NCI-H345 treated with DMSO at 0.1 percent for 48 hours (cell line): ENCODE measurements at regions not wholly inside any gene's neighbourhood (a gene's known extent, or its start where the extent isn't known, plus 50 kb on each side); places are given as distances from the start of the nearest gene placed in this dataset.
"Not testable (repeated sequence)": the region's sequence is repeated elsewhere in the genome, so short reads cannot be mapped to it uniquely, and the experiment has no call there.

Experiments used
- DNase-seq: peaks from one replicate; lab custom pipeline; 2025; ENCODE audit not compliant: unreplicated experiment; lab: John Stamatoyannopoulos, UW

DNA sequence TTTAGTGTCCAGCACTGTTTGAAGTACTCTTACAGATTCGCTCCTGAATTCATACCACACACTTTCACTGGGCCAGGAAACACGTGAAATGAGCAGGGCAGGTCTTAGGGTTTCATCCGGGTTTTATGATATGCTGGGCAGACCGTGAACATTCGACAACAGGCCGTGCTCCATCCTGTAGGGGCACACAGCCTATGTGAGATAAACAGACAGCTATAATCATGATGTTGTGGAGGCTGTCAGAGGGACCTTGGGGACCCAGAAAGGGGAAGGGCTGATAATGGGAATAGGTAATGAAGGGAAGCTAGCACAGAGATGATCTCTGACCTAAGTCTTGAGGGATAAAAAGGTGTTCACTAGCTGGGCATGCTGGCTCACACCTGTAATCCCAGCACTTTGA is 110.4 kb downstream of the RIN2 start:
- DNase-seq, result no peak

- no peak for DNase-seq
These were observed 113.9 kb downstream of the RIN2 start for GRCh38 chr20:19872001-19872400.

GRCh38 chr20:19874040-19874727 is 116.1 kb downstream of the RIN2 start:
- DNase-seq, result no peak

GRCh38 chr20:19875376-19876221 is 117.5 kb downstream of the RIN2 start:
- DNase-seq, result no peak

- DNase-seq, result no peak
These were observed 118.9 kb downstream of the RIN2 start for GRCh38 chr20:19876828-19877460.

- DNase-seq, result not testable (repeated sequence)
These were observed 121.8 kb downstream of the RIN2 start for GRCh38 chr20:19879874-19880255.

DNA sequence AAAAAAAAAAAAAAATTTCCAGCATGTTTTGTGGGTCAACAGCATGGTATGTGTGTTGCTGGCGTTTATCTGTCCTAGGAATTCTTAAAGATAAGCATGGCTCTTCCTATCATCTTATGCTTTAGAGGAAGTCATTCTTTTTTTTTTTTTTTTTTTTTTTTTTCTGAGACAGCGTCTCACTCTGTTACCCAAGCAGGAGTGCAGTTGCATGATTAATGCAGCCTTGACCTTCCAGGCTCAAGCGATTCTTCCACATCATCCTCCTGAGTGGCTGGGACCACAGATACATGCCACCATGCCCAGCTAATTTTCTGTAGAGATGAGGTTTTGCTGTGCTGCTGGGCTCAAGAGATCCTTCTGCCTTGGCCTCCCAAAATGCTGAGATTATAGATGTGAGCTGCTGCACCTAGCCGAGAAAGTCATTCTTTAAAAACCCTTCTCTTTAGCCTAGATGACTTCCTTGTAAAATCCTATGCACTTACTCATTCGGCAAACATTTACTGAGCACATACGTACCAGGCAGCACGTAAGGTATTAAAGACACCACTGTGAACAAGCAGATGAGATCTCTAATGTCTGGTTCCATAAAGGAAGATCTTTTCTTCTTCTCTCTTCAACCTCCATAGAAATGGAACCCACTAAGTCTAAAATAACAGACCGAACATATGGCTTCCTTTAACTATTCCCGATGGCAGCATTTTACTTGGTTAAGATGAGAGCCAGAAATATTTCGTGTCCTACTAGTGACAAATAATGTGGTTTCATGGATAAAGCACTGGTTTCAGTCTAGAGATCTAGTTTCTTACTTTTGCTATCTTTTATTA is 122.4 kb downstream of the RIN2 start:
- DNase-seq, result no peak

GRCh38 chr20:19881080-19881840 is 123.2 kb downstream of the RIN2 start:
- no peak for DNase-seq

GRCh38 chr20:19881990-19882389 is 123.9 kb downstream of the RIN2 start:
- DNase-seq, result no peak

- no peak for DNase-seq
These were observed 124.4 kb downstream of the RIN2 start for GRCh38 chr20:19882446-19882845.

DNA sequence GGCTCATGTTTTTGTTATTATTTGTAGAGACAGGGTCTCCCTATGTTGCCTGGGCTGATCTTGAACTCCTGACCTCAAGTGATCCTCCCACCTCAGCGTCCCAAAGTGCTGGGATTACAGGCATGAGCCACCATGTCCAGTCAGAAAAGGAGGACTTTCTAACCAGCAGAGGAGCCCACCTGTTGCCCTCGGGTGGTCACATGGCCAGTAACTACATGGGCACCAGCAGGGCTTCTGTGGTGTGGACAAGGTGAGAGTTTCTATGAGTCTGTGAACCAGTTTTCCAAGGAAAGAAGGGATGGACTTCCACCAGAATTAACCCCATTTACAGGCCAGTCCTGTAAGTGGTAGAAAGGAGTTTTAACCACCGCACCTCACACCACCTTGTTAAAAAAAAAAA is 125.4 kb downstream of the RIN2 start:
- DNase-seq, result no peak

DNA sequence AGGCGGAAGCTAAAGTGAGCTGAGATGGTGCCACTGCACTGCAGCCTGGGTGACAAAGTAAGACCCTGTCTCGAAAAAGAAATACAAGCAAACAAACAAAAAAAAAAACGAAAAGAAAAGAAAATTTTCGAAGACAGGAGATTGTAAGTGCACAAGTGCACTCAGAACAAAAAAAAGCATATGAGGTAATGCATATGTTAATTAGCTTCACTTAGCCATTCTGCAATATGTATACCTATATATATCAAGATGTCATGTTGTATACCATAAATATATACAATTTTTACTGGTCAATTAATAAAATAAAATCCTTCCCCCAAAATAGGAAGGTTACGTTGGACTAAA is 127.5 kb downstream of the RIN2 start:
- no peak for DNase-seq

- DNase-seq, result no peak
These were observed 128.0 kb downstream of the RIN2 start for GRCh38 chr20:19885939-19886660.

DNA sequence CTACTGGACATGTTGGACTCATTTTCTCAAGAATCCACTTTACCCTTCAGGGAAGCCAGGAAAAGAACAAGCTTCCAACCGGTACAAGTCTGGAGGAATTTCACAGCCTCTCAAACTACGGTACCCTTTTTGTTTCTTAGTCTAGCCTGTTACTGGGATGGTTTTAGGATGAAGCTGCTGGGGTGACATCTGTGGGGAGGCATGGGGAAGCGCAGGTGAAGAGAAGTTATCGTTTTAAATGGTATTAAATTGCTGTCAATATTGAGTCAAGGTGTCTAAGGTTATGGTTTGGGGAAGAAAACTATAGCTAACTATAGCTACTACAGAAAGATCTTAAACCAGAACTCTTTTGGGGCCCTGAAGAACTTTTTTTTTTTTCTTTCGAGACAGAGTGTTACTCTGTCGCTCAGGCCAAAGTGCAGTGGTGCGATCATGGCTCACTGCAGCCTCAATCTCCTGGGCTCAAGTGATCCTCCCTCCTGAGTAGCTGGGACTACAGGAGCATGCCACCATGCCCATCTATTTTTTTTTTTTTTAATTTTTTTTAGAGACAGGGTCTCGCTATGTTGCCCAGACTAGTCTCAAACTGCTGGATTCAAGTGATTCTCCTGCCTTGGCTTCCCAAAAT is 128.7 kb downstream of the RIN2 start:
- no peak for DNase-seq

DNA sequence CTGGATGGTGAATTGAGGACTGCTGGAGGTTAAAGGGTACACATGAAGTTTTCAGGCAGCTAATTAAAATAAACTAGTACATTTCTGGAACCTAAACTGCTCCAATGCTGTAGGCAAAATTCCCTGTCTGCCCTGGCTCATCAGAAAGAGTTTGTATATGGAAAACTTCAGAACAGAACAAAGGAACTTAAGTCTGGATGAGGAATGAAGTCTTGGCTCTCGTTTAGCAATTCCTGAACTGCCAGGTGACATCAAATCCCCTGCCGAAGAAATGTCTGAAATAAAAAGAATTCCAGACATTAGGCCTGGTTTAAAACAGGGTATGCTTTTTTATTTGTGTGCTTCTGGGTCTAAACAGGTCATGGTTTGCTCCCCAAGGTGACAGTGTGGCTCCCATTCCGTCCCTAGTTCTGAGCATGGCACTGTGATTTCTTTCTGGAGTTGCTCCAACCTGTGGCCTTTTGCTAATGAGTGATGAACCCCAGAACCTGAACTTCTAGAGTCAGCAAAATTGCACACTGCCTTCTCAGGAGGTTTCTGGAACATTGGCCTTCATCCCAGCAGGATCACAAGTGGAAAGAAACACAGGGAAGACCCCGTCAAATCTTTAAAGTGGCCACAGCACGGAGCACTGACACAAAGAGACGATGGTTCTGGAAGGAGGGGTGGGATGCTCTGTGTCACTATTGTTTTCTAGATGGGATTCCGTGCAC is 129.4 kb upstream of the NAA20 start:
- DNase-seq, result no peak

GRCh38 chr20:19888269-19888671 is 128.9 kb upstream of the NAA20 start:
- peak; percentile 90 for DNase-seq

DNA sequence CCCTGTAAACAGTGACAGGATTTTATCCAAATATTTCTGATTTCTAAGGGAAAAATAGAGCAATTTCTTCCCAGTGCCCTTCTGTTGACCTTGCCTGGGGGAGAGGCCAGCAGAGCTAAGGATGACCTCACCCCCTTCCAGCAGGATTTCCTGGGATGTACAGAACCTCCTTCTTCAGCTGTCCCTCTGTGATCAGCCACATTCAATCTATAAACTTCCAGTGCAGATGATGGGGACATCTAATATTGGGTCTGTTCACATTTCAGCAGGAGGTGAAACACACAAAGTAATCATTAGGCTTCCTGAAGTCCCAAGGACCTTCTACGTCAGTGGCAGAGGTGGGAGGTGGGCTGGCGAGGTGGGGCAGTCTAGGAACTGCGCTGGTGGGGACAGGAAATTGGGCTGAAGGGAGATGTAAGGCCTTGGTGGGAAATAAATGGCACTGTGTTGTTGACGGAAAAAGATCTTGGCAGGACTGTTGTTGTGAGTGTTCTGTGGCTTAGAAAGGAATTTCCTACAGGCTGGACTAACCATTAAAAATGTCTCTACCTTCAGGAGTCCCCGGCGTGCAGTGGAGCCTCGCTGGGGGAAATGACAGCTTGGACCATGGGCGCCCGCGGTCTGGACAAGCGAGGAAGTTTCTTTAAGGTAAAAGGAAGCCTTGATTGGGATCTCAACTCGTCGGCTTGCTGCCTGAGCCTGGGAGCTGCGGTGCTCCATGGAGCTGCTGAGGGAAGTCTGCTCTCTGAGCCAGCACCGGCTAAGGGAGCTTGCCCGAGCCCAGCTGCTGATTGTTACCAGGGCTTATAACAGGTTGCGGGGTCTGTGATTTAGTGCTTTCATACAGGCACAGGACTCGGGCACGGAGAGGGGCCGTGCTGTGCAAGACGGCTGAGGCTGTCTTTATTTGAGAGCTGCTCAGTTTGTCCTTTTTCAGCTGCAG is 127.9 kb upstream of the NAA20 start:
- DNase-seq, result peak; percentile 68
